Germinal center (tissue), 1 donor: ENCODE measurements at regions not wholly inside any gene's neighbourhood (a gene's known extent, or its start where the extent isn't known, plus 50 kb on each side); places are given as distances from the start of the nearest gene placed in this dataset.
"Not testable (repeated sequence)": the region's sequence is repeated elsewhere in the genome, so short reads cannot be mapped to it uniquely, and the experiment has no call there.

ENCODE experiments used
- DNase-seq: peaks from one replicate; pipeline ENCODE4 v3.0.0; 2012; ENCODE audit warnings: mixed read lengths, low spot score

- DNase-seq: no peak
Measured at GRCh38 chr2:49677227-49677626, 522.9 kb upstream of the FSHR start.

GRCh38 chr2:49664827-49665226 lies 510.5 kb upstream of the FSHR start:
- no peak for DNase-seq

- DNase-seq: no peak
Measured at GRCh38 chr2:49661809-49662208, 507.5 kb upstream of the FSHR start.

GRCh38 chr2:49656853-49657252 lies 502.5 kb upstream of the FSHR start:
- no peak for DNase-seq

- DNase-seq: no peak
Measured at GRCh38 chr2:49643149-49643548, 488.8 kb upstream of the FSHR start.

GRCh38 chr2:49640630-49641029 lies 486.3 kb upstream of the FSHR start:
- DNase-seq: no peak

- no peak for DNase-seq
Measured at GRCh38 chr2:49621016-49621415, 466.7 kb upstream of the FSHR start.

- DNase-seq: no peak
Measured at GRCh38 chr2:49619804-49620203, 465.5 kb upstream of the FSHR start.

GRCh38 chr2:49618491-49618890 lies 464.2 kb upstream of the FSHR start:
- DNase-seq: no peak

- no peak for DNase-seq
Measured at GRCh38 chr2:49616800-49617199, 462.5 kb upstream of the FSHR start.

- not testable (repeated sequence) for DNase-seq
Measured at GRCh38 chr2:49611796-49612195, 457.5 kb upstream of the FSHR start.

GRCh38 chr2:49600524-49600923 lies 446.2 kb upstream of the FSHR start:
- no peak for DNase-seq

- DNase-seq: no peak
Measured at GRCh38 chr2:49598231-49598630, 443.9 kb upstream of the FSHR start.

- DNase-seq: no peak
Measured at GRCh38 chr2:49585921-49586320, 431.6 kb upstream of the FSHR start.

GRCh38 chr2:49582946-49583345 lies 428.6 kb upstream of the FSHR start:
- DNase-seq: no peak

GRCh38 chr2:49577041-49577440 lies 422.7 kb upstream of the FSHR start:
- no peak for DNase-seq

GRCh38 chr2:49569176-49569575 lies 414.9 kb upstream of the FSHR start:
- DNase-seq: no peak

GRCh38 chr2:49567811-49568600 lies 413.7 kb upstream of the FSHR start:
- no peak for DNase-seq

- DNase-seq: no peak
Measured at GRCh38 chr2:49567021-49567420, 412.7 kb upstream of the FSHR start.

GRCh38 chr2:49553658-49554057 lies 399.3 kb upstream of the FSHR start:
- no peak for DNase-seq

GRCh38 chr2:49532702-49533101 lies 378.4 kb upstream of the FSHR start:
- no peak for DNase-seq

- DNase-seq: no peak
Measured at GRCh38 chr2:49515996-49516782, 361.9 kb upstream of the FSHR start.

- no peak for DNase-seq
Measured at GRCh38 chr2:49514201-49514600, 359.9 kb upstream of the FSHR start.
